MM.1S (cell line): ENCODE measurements at regions not wholly inside any gene's neighbourhood (a gene's known extent, or its start where the extent isn't known, plus 50 kb on each side); places are given as distances from the start of the nearest gene placed in this dataset.
"Not testable (repeated sequence)": the region's sequence is repeated elsewhere in the genome, so short reads cannot be mapped to it uniquely, and the experiment has no call there.

Experiments used
- DNase-seq: peaks from one replicate; pipeline ENCODE4 v3.0.0-alpha.2; 2015
- H2AFZ ChIP-seq: fragments of 300-600 bp; sonication (generic); 2 replicates; pipeline ENCODE4 v1.6.0; 2016; ENCODE audit warnings: antibody characterized with exemption, low read length
- H3F3A ChIP-seq: fragments of 300-600 bp; sonication (generic); 2 replicates; pipeline ENCODE4 v1.6.1; 2016; ENCODE audit warnings: mild to moderate bottlenecking, antibody characterized with exemption, low read length, moderate library complexity, mixed read lengths; ENCODE audit not compliant: insufficient read depth
- H3K27ac ChIP-seq: fragments of 300-600 bp; sonication (generic); 2 replicates; pipeline ENCODE4 v1.5.1; 2016; ENCODE audit warnings: mild to moderate bottlenecking, low read length
- H3K27me3 ChIP-seq: fragments of 300-600 bp; sonication (generic); replicated peaks from 2 replicates; pipeline ENCODE4 v1.6.0; 2016; ENCODE audit warnings: low read length; ENCODE audit not compliant: insufficient read depth
- H3K36me3 ChIP-seq: fragments of 300-600 bp; sonication (generic); replicated peaks from 2 replicates; pipeline ENCODE4 v1.6.1; 2016; ENCODE audit warnings: mild to moderate bottlenecking, low read length, mixed read lengths; ENCODE audit not compliant: insufficient read depth
- H3K4me1 ChIP-seq: fragments of 300-600 bp; sonication (generic); 2 replicates; pipeline ENCODE4 v1.6.1; 2016; ENCODE audit warnings: low read length, mixed read lengths
- H3K4me2 ChIP-seq: fragments of 300-600 bp; sonication (generic); 2 replicates; pipeline ENCODE4 v1.6.0; 2016; ENCODE audit warnings: low read depth, low read length
- H3K4me3 ChIP-seq: fragments of 300-600 bp; sonication (generic); 2 replicates; pipeline ENCODE4 v1.5.1; 2016; ENCODE audit warnings: low read length, mixed read lengths
- H3K79me2 ChIP-seq: fragments of 300-600 bp; sonication (generic); 2 replicates; pipeline ENCODE4 v1.6.1; 2016; ENCODE audit warnings: mixed run types, low read length, mixed read lengths
- H3K9ac ChIP-seq: fragments of 300-600 bp; sonication (generic); 2 replicates; pipeline ENCODE4 v1.6.1; 2016; ENCODE audit warnings: low read length, mixed read lengths
- H3K9me2 ChIP-seq: fragments of 300-600 bp; sonication (generic); replicated peaks from 2 replicates; pipeline ENCODE4 v1.6.1; 2016; ENCODE audit warnings: mild to moderate bottlenecking, low read length, mixed read lengths; ENCODE audit not compliant: insufficient read depth
- H3K9me3 ChIP-seq: fragments of 300-600 bp; sonication (generic); replicated peaks from 2 replicates; pipeline ENCODE4 v1.6.1; 2016; ENCODE audit warnings: mild to moderate bottlenecking, low read length, mixed read lengths; ENCODE audit not compliant: insufficient read depth
- H4K20me1 ChIP-seq: fragments of 300-600 bp; sonication (generic); 2 replicates; pipeline ENCODE4 v1.6.1; 2016; ENCODE audit warnings: mild to moderate bottlenecking, low read length, moderate library complexity, mixed read lengths; ENCODE audit not compliant: insufficient read depth
- EZH2 ChIP-seq: fragments of 300-600 bp; sonication (generic); optimal IDR thresholded peaks from 2 replicates; pipeline ENCODE3; 2017; ENCODE audit warnings: low read depth, mild to moderate bottlenecking, antibody characterized with exemption, low read length, mixed read lengths
- EZH2phosphoT487 ChIP-seq: fragments of 300-600 bp; sonication (generic); IDR thresholded peaks from 2 replicates; pipeline ENCODE4 v1.6.1; 2018; ENCODE audit warnings: antibody characterized with exemption, low read length
- TF ChIP-seq, protein P1 (sequence below): fragments of 300-600 bp; sonication (generic); IDR thresholded peaks from 2 replicates; pipeline ENCODE4 v1.5.1; 2016; ENCODE audit warnings: antibody characterized with exemption, low read length, mixed read lengths

- no peak overlapping the region for H3K9ac ChIP-seq
- TF ChIP-seq EZH2, result no peak
- no peak for TF ChIP-seq EZH2phosphoT487
- TF ChIP-seq, protein P1, sequence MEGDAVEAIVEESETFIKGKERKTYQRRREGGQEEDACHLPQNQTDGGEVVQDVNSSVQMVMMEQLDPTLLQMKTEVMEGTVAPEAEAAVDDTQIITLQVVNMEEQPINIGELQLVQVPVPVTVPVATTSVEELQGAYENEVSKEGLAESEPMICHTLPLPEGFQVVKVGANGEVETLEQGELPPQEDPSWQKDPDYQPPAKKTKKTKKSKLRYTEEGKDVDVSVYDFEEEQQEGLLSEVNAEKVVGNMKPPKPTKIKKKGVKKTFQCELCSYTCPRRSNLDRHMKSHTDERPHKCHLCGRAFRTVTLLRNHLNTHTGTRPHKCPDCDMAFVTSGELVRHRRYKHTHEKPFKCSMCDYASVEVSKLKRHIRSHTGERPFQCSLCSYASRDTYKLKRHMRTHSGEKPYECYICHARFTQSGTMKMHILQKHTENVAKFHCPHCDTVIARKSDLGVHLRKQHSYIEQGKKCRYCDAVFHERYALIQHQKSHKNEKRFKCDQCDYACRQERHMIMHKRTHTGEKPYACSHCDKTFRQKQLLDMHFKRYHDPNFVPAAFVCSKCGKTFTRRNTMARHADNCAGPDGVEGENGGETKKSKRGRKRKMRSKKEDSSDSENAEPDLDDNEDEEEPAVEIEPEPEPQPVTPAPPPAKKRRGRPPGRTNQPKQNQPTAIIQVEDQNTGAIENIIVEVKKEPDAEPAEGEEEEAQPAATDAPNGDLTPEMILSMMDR, result no peak
- no peak overlapping the region for H3K27ac ChIP-seq
- H3K27me3 ChIP-seq, result no peaks in the 10 kb centered on the region
- no peaks in the 10 kb centered on the region for H4K20me1 ChIP-seq
- H3K4me1 ChIP-seq, result no peaks in the 10 kb centered on the region
- H3K36me3 ChIP-seq, result no peaks in the 10 kb centered on the region
- H3K4me2 ChIP-seq, result no peak overlapping the region
- no peak overlapping the region for H3K4me3 ChIP-seq
- no peaks in the 10 kb centered on the region for H3K79me2 ChIP-seq
- DNase-seq, result no peak
- no peaks in the 10 kb centered on the region for H3K9me2 ChIP-seq
- H3F3A ChIP-seq, result no peaks in the 10 kb centered on the region
- H2AFZ ChIP-seq, result no peak overlapping the region
- no peaks in the 10 kb centered on the region for H3K9me3 ChIP-seq
These were observed 190.3 kb downstream of the BANP start for GRCh38 chr16:88141580-88141979.

- H2AFZ ChIP-seq, H3K9me2 ChIP-seq, H3K79me2 ChIP-seq, H3K9me3 ChIP-seq, H3K36me3 ChIP-seq, DNase-seq, H3K9ac ChIP-seq, H3F3A ChIP-seq, H3K4me1 ChIP-seq, H4K20me1 ChIP-seq, H3K27ac ChIP-seq, H3K4me3 ChIP-seq, H3K4me2 ChIP-seq, H3K27me3 ChIP-seq: not testable (repeated sequence)
These were observed 191.1 kb downstream of the BANP start for GRCh38 chr16:88142056-88142935.

- not testable (repeated sequence) for H3K4me3 ChIP-seq, DNase-seq, H2AFZ ChIP-seq, H3K27ac ChIP-seq, H3K27me3 ChIP-seq, H3K36me3 ChIP-seq, H3K4me2 ChIP-seq, H4K20me1 ChIP-seq, H3K4me1 ChIP-seq, H3K9ac ChIP-seq, H3K79me2 ChIP-seq, H3K9me2 ChIP-seq, H3K9me3 ChIP-seq, H3F3A ChIP-seq
These were observed 192.1 kb downstream of the BANP start for GRCh38 chr16:88143122-88144027.

GRCh38 chr16:88144028-88144511, 192.8 kb downstream of the BANP start:
- Histone ChIP-seq H3K79me2 (no peaks in the 10 kb centered on the region), H3K4me3 (no peak overlapping the region), H3K9me3 (no peaks in the 10 kb centered on the region), H3K27me3 (peaks cover 7% of the 10 kb centered on the region; the same call in 1 of the 2 replicates), H2AFZ (no peak overlapping the region), H3K27ac (no peak overlapping the region), H3K4me1 (no peaks in the 10 kb centered on the region), H3K4me2 (no peak overlapping the region), H3F3A (no peaks in the 10 kb centered on the region), H3K9ac (no peak overlapping the region), H3K36me3 (no peaks in the 10 kb centered on the region), H3K9me2 (no peaks in the 10 kb centered on the region), H4K20me1 (no peaks in the 10 kb centered on the region)
- no peak for DNase-seq
- no peak for TF ChIP-seq EZH2
- TF ChIP-seq, protein P1, result no peak
- TF ChIP-seq EZH2phosphoT487, result no peak

- not testable (repeated sequence) for H3K27me3 ChIP-seq, DNase-seq, H3K9me3 ChIP-seq, H3K79me2 ChIP-seq, H3K4me3 ChIP-seq, H3K27ac ChIP-seq, H4K20me1 ChIP-seq, H3K9me2 ChIP-seq, H3K36me3 ChIP-seq, H3K9ac ChIP-seq, H3F3A ChIP-seq, H3K4me1 ChIP-seq, H2AFZ ChIP-seq, H3K4me2 ChIP-seq
These were observed 194.1 kb downstream of the BANP start for GRCh38 chr16:88145376-88145775.
